Astrocyte of the cerebellum (primary cell): ENCODE measurements at regions not wholly inside any gene's neighbourhood (a gene's known extent, or its start where the extent isn't known, plus 50 kb on each side); places are given as distances from the start of the nearest gene placed in this dataset.

Source experiments
- DNase-seq: peaks from one replicate; pipeline ENCODE4 v3.0.0-alpha.2; 2011; ENCODE audit warnings: low read depth
- H3K4me3 ChIP-seq: 2 replicates; pipeline ENCODE4 v1.5.1; 2011; ENCODE audit warnings: mild to moderate bottlenecking, low read depth, low read length, moderate library complexity
- CTCF ChIP-seq: IDR thresholded peaks from 2 replicates; pipeline ENCODE4 v1.5.1; 2012; ENCODE audit warnings: low read length, low read depth, moderate library complexity, mild to moderate bottlenecking; ENCODE audit errors: missing control alignments
- in situ Hi-C: cut with HindIII; loops from 2 replicates; pipeline ENCODE4 v1.10.0; 2017; ENCODE audit warnings: low sequenced_read_pairs

- in situ Hi-C loops, result no loop called here
- DNase-seq, result no peak
- no peak overlapping the region for H3K4me3 ChIP-seq
- no peak for TF ChIP-seq CTCF
Measured at GRCh38 chr1:195332102-195332501, 1276.1 kb downstream of the KCNT2 start.

GRCh38 chr1:195328681-195329080, 1279.6 kb downstream of the KCNT2 start:
- in situ Hi-C loops, result no loop called here
- TF ChIP-seq CTCF, result no peak
- DNase-seq, result no peak
- H3K4me3 ChIP-seq, result no peak overlapping the region

GRCh38 chr1:195328102-195328501, 1280.1 kb downstream of the KCNT2 start:
- no peak for DNase-seq
- no peak overlapping the region for H3K4me3 ChIP-seq
- TF ChIP-seq CTCF, result no peak
- in situ Hi-C loops, result no loop called here

GRCh38 chr1:195327361-195327760, 1280.9 kb downstream of the KCNT2 start:
- no peak overlapping the region for H3K4me3 ChIP-seq
- no peak for TF ChIP-seq CTCF
- in situ Hi-C loops, result no loop called here
- DNase-seq, result no peak

- TF ChIP-seq CTCF, result no peak
- H3K4me3 ChIP-seq, result no peak overlapping the region
- no peak for DNase-seq
- in situ Hi-C loops, result no loop called here
Measured at GRCh38 chr1:195326325-195326724, 1281.9 kb downstream of the KCNT2 start.

- in situ Hi-C loops, result no loop called here
- DNase-seq, result no peak
- no peak for TF ChIP-seq CTCF
- H3K4me3 ChIP-seq, result no peak overlapping the region
Measured at GRCh38 chr1:195325181-195325580, 1283.1 kb downstream of the KCNT2 start.

- no peak overlapping the region for H3K4me3 ChIP-seq
- no peak for TF ChIP-seq CTCF
- no peak for DNase-seq
- in situ Hi-C loops, result no loop called here
Measured at GRCh38 chr1:195306281-195306680, 1302.0 kb downstream of the KCNT2 start.
